Karpas-422 (cell line): ENCODE measurements at regions not wholly inside any gene's neighbourhood (a gene's known extent, or its start where the extent isn't known, plus 50 kb on each side); places are given as distances from the start of the nearest gene placed in this dataset.
"Not testable (repeated sequence)": the region's sequence is repeated elsewhere in the genome, so short reads cannot be mapped to it uniquely, and the experiment has no call there.

Experiments used
- DNase-seq: peaks from one replicate; pipeline ENCODE4 v3.0.0-alpha.2; 2015
- H2AFZ ChIP-seq: fragments of 200-600 bp; sonication (generic); 2 replicates; pipeline ENCODE4 v1.6.1; 2014; ENCODE audit warnings: antibody characterized with exemption, low read length, mixed read lengths
- H3K27ac ChIP-seq: fragments of 200-600 bp; sonication (generic); 2 replicates; pipeline ENCODE4 v1.5.1; 2014; ENCODE audit warnings: mild to moderate bottlenecking, low read length, moderate library complexity
- H3K27me3 ChIP-seq: fragments of 200-600 bp; sonication (generic); 2 replicates; pipeline ENCODE4 v1.6.1; 2014; ENCODE audit warnings: low read length, mixed read lengths
- H3K36me3 ChIP-seq: fragments of 200-600 bp; sonication (generic); 2 replicates; pipeline ENCODE4 v1.6.1; 2014; ENCODE audit warnings: low read length, mixed read lengths; ENCODE audit not compliant: insufficient read depth
- H3K4me1 ChIP-seq: fragments of 200-600 bp; sonication (generic); 2 replicates; pipeline ENCODE4 v1.6.1; 2014; ENCODE audit warnings: mild to moderate bottlenecking, low read length, mixed read lengths
- H3K4me2 ChIP-seq: fragments of 200-600 bp; sonication (generic); 2 replicates; pipeline ENCODE4 v1.6.1; 2014; ENCODE audit warnings: low read length, low read depth, mild to moderate bottlenecking; ENCODE audit not compliant: poor library complexity, severe bottlenecking
- H3K4me3 ChIP-seq: fragments of 200-600 bp; sonication (generic); 2 replicates; pipeline ENCODE4 v1.5.1; 2014; ENCODE audit warnings: mild to moderate bottlenecking, antibody characterized with exemption, low read length, mixed read lengths
- H3K79me2 ChIP-seq: fragments of 200-600 bp; sonication (generic); 2 replicates; pipeline ENCODE4 v1.6.1; 2014; ENCODE audit warnings: mild to moderate bottlenecking, low read length, mixed read lengths
- H3K9ac ChIP-seq: fragments of 200-600 bp; sonication (generic); 2 replicates; pipeline ENCODE4 v1.6.0; 2014; ENCODE audit warnings: low read length
- H3K9me2 ChIP-seq: fragments of 200-600 bp; sonication (generic), shearing (Covaris generic); replicated peaks from 2 replicates; pipeline ENCODE4 v1.6.0; 2014; ENCODE audit warnings: mild to moderate bottlenecking, low read length, moderate library complexity; ENCODE audit not compliant: insufficient read depth
- H3K9me3 ChIP-seq: fragments of 300-700, 200-600 bp; sonication (generic); 2 replicates; pipeline ENCODE4 v1.6.1; 2014; ENCODE audit warnings: low read length, mixed read lengths
- H4K20me1 ChIP-seq: fragments of 200-600 bp; sonication (generic); 2 replicates; pipeline ENCODE4 v1.6.1; 2014; ENCODE audit warnings: mild to moderate bottlenecking, antibody characterized with exemption, low read length, low read depth; ENCODE audit not compliant: insufficient read depth

DNA sequence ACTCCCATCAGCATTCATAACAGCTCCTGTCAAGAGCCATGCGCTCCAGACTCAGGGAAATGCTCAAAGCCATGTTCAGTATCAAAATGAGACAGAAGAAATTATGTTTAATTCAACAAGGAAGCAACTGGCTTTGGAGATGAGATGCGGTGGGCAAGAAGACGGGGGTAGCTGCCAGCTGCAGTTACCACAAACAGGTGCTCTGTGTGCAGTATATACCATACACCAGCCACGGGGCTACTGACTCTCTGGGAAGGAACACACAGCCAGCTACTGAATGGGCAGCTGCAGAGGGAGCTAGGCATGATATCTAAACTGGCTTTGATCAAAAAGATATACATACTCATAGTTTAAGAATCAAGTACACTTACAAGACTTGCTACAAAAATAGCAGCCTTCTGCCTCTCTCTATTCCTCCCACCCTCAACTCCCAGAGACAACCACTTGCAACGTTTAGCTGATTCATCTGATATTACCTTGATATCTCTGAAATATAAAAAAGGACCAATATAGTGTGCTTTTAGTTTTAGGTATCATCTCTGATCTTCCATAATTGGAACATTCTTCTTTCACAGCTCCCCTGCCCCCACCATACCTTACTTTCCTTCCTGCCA, 593.0 kb downstream of the UQCRFS1 start:
- Histone ChIP-seq H3K9me3 (peaks cover 6% of the 10 kb centered on the region; the same call in 1 of the 2 replicates), H3K79me2 (no peaks in the 10 kb centered on the region), H2AFZ (no peak overlapping the region), H4K20me1 (no peaks in the 10 kb centered on the region), H3K27me3 (no peaks in the 10 kb centered on the region), H3K27ac (no peak overlapping the region), H3K36me3 (no peaks in the 10 kb centered on the region), H3K4me3 (no peak overlapping the region), H3K4me1 (no peaks in the 10 kb centered on the region), H3K4me2 (no peak overlapping the region), H3K9ac (no peak overlapping the region), H3K9me2 (no peaks in the 10 kb centered on the region)
- no peak for DNase-seq

DNA sequence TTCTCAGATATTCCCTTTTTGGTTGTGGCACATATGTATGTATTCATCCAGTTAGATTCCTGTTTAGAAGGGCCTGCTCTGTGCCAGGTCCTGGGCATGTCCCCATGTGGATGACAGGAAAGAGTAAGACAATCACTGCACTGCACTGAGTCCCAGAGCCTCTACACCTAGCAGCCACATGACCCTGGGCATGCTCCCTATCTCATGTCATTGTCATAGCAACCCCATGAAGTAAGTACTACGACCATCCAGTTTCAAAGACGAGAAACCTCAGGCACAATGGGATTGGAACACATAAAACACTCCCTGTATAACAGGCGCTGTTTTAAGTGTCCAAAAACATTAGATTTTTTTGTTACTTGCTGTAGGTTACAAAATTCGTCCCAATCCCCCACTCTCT, 594.4 kb downstream of the UQCRFS1 start:
- no peaks in the 10 kb centered on the region for H3K4me1 ChIP-seq
- no peak for DNase-seq
- no peaks in the 10 kb centered on the region for H3K79me2 ChIP-seq
- H3K4me2 ChIP-seq, result no peak overlapping the region
- no peaks in the 10 kb centered on the region for H3K9me2 ChIP-seq
- H3K9me3 ChIP-seq, result peaks cover 17% of the 10 kb centered on the region; the same call in 1 of the 2 replicates
- no peak overlapping the region for H3K27ac ChIP-seq
- H3K4me3 ChIP-seq, result no peak overlapping the region
- no peaks in the 10 kb centered on the region for H4K20me1 ChIP-seq
- no peaks in the 10 kb centered on the region for H3K36me3 ChIP-seq
- H3K9ac ChIP-seq, result no peak overlapping the region
- H3K27me3 ChIP-seq, result no peaks in the 10 kb centered on the region
- no peak overlapping the region for H2AFZ ChIP-seq

DNA sequence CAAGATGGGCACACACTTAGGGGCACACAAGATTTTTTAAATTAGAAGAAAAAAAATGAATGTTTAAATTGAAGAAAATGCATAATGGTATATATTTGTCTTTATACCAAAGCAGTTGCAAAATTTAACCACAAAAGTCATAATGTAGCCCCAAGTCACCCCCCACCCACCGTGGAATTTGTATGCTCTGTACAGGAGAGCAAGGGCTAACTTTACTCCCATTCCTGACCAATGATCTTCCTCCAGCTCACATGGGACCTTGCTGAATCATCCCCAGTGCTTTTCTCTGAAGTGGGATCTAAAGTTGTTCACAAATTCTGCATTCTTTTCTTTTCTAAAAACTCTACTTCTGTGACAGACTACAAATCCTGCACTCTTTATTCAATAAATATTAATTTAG, 597.0 kb downstream of the UQCRFS1 start:
- Histone ChIP-seq H3K79me2 (no peaks in the 10 kb centered on the region), H3K4me1 (no peaks in the 10 kb centered on the region), H3K9me3 (peaks cover 17% of the 10 kb centered on the region; the same call in 1 of the 2 replicates), H4K20me1 (no peaks in the 10 kb centered on the region), H3K9me2 (no peaks in the 10 kb centered on the region), H2AFZ (no peak overlapping the region), H3K27ac (no peak overlapping the region), H3K4me2 (no peak overlapping the region), H3K9ac (no peak overlapping the region), H3K4me3 (no peak overlapping the region), H3K27me3 (no peaks in the 10 kb centered on the region), H3K36me3 (no peaks in the 10 kb centered on the region)
- no peak for DNase-seq

DNA sequence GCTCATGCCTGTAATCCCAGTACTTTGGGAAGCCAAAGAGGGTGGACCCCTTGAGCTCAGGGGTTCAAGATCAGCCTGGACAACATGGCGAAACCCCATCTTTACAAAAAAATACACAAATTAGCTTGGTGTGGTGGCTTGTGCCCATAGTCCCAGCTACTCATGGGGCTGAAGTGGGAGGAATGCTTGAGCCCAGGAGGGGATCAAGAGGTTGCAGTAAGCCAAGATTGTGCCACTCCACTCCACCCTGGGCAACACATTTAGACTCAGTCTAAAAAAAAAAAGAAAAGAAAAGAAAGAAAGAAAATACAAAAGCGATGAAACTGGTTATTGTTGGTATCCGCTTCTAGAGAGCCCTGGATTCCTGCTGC, 597.4 kb downstream of the UQCRFS1 start:
- Histone ChIP-seq H4K20me1 (no peaks in the 10 kb centered on the region), H3K4me2 (no peak overlapping the region), H3K9ac (no peak overlapping the region), H2AFZ (no peak overlapping the region), H3K79me2 (no peaks in the 10 kb centered on the region), H3K9me3 (peaks cover 17% of the 10 kb centered on the region; the same call in 1 of the 2 replicates), H3K4me3 (no peak overlapping the region), H3K27ac (no peak overlapping the region), H3K4me1 (no peaks in the 10 kb centered on the region), H3K9me2 (no peaks in the 10 kb centered on the region), H3K27me3 (no peaks in the 10 kb centered on the region), H3K36me3 (no peaks in the 10 kb centered on the region)
- DNase-seq, result no peak

DNA sequence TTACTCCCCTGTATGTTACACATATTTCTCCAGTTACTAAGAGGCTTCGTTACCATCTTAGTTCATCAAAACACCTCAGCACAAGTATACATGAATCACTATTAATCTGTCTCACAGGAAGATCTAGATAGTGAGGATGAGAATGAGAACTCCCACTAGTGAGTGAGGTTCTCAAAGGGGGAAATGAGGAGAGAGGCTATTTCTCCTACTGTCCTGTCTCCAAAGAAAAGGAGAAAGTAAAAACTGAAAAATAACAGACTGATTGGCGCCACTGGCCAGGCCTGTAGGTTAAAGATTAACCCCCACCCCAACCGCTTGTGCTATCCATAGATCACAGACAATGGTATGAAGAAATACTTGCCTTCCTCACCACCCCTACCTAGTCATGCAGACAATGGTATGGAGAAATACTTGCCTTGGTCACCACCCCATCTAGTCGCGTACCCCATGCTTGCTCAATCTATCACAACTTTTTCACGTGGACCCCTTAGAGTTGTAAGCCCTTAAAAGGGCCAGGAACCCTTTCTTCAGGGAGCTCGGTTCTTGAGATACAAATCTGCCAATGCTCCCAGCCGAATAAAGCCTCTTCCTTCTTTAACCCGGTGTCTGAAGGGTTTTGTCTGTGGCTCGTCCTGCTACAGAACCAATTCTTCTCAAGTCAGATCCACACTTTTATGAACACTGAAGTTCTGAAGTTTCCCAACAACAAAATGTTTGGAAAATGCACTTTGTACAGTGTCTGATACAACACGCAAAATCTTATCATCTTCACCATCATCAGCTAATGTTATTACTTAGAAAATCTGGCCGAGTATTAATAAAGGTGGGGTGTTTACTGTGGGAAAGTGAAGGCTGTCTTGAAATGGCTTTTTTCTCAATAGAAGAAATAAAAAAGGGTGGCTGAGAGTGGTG, 598.1 kb downstream of the UQCRFS1 start:
- no peaks in the 10 kb centered on the region for H3K36me3 ChIP-seq
- H3K9me3 ChIP-seq, result peaks cover 17% of the 10 kb centered on the region; the same call in 1 of the 2 replicates
- no peaks in the 10 kb centered on the region for H4K20me1 ChIP-seq
- no peak overlapping the region for H3K4me2 ChIP-seq
- no peak overlapping the region for H3K9ac ChIP-seq
- H3K27ac ChIP-seq, result no peak overlapping the region
- H3K27me3 ChIP-seq, result no peaks in the 10 kb centered on the region
- H3K9me2 ChIP-seq, result no peaks in the 10 kb centered on the region
- DNase-seq, result no peak
- no peaks in the 10 kb centered on the region for H3K4me1 ChIP-seq
- H3K79me2 ChIP-seq, result no peaks in the 10 kb centered on the region
- no peak overlapping the region for H2AFZ ChIP-seq
- no peak overlapping the region for H3K4me3 ChIP-seq

DNA sequence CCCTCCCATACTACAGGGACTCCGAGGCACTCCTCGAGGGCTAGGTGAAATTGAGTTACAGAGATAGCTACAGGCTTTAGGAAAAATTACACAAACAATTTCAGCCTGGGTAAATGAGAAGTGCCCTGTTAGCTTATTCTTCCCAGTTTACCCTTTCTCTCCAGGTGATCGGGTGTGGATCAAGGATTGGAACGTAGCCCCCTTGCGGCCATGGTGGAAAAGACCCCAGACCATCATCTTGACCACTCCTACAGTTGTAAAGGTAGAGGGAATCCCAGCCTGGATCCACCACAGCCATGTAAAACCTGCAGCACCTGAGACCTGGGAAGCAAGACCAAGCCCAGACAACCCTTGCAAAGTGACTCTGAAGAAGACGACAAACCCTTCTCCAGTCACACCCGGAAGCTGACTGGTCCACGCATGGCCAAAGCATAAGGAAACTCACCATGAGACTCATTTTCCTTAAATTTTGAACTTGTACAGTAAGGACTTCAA, 600.6 kb downstream of the UQCRFS1 start:
- Histone ChIP-seq H3K79me2 (no peaks in the 10 kb centered on the region), H2AFZ (no peak overlapping the region), H3K9me3 (peaks cover 17% of the 10 kb centered on the region; the same call in 1 of the 2 replicates), H3K9me2 (no peaks in the 10 kb centered on the region), H3K27me3 (no peaks in the 10 kb centered on the region), H4K20me1 (no peaks in the 10 kb centered on the region), H3K36me3 (no peaks in the 10 kb centered on the region), H3K4me3 (no peak overlapping the region), H3K27ac (no peak overlapping the region), H3K9ac (no peak overlapping the region), H3K4me1 (no peaks in the 10 kb centered on the region), H3K4me2 (no peak overlapping the region)
- no peak for DNase-seq

DNA sequence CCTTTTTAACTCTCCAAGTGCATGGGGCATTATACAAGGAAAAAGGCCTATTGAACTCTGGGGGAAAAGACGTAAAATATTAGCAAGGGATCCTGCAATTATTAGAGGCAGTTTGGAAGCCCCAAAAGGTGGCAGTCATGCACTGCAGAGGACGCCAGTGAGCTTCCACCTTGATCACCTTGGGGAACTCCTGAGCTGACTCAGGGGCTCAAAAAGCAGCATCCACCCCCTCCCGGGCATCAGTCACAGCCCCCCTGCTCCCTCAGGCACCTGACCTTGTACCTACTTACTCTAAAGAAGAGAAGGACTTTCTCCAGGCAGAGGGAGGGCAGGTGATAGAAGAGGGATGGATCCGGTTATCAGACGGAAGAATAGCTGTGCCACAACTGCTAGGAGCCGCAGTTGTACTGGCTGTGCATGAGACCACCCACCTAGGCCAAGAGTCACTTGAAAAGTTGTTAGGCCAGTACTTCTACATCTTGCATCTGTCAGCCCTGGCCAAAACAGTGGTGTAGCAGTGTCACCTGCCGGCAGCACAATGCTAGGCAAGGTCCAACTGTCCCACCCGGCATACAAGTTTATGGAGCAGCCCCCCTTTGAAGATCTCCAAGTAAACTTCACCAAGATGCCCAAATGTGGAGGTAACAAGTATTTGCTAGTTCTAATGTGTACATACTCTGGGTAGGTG, 601.6 kb downstream of the UQCRFS1 start:
- not testable (repeated sequence) for DNase-seq, H3K27ac ChIP-seq, H3K79me2 ChIP-seq, H3K27me3 ChIP-seq, H3K4me3 ChIP-seq, H3K4me1 ChIP-seq, H2AFZ ChIP-seq, H3K36me3 ChIP-seq, H3K4me2 ChIP-seq, H3K9ac ChIP-seq, H3K9me2 ChIP-seq, H4K20me1 ChIP-seq
- H3K9me3 ChIP-seq, result peaks cover 20% of the 10 kb centered on the region; the same call in 1 of the 2 replicates

DNA sequence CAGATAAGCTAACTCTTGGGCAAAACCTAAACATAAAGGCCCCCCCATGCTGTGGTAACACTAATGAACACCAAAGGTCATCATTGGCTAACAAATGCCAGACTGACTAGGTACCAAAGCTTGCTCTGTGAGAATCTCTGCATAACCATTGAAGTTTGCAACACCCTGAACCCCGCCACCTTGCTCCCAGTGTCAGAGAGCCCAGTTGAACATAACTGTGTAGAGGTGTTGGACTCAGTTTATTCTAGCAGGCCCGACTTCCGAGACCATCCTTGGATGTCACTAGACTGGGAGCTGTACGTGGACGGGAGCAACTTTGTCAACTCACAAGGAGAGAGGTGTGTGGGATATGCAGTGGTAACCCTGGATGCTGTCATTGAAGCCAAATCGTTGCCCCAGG, 602.2 kb downstream of the UQCRFS1 start:
- DNase-seq, result no peak
- Histone ChIP-seq H4K20me1 (no peaks in the 10 kb centered on the region), H3K9me2 (no peaks in the 10 kb centered on the region), H3K27ac (no peak overlapping the region), H3K36me3 (no peaks in the 10 kb centered on the region), H3K9ac (no peak overlapping the region), H3K4me2 (no peak overlapping the region), H3K4me1 (no peaks in the 10 kb centered on the region), H2AFZ (no peak overlapping the region), H3K4me3 (no peak overlapping the region), H3K9me3 (peaks cover 20% of the 10 kb centered on the region; the same call in 1 of the 2 replicates), H3K79me2 (no peaks in the 10 kb centered on the region), H3K27me3 (no peaks in the 10 kb centered on the region)
